GM10248 (cell line): ENCODE measurements at regions not wholly inside any gene's neighbourhood (a gene's known extent, or its start where the extent isn't known, plus 50 kb on each side); places are given as distances from the start of the nearest gene placed in this dataset.

Experiments
- CTCF ChIA-PET: fragments of 300-600 bp; sonication (Branson Sonifier 250); formaldehyde crosslinking; extraction: SDS; loops from one replicate; lab custom pipeline; 2021; ENCODE audit warnings: antibody characterized with exemption; lab: Yijun Ruan, JAX
- POLR2A ChIA-PET: fragments of 350-650 bp; sonication (Branson Sonifier 250); formaldehyde crosslinking; extraction: SDS; loops from one replicate; lab custom pipeline; 2020; ENCODE audit warnings: antibody characterized with exemption; lab: Yijun Ruan, JAX
- DNase-seq: peaks from one replicate; pipeline ENCODE4 v3.0.0; 2012; ENCODE audit errors: extremely low spot score
- CTCF ChIP-seq: IDR thresholded peaks from 2 replicates; pipeline ENCODE4 v1.5.1; 2012; ENCODE audit warnings: mild to moderate bottlenecking, low read depth; ENCODE audit errors: extremely low read depth, missing control alignments, control extremely low read depth

GRCh38 chr22:27436591-27436990 is 365.0 kb downstream of the MN1 start:
- no peak for TF ChIP-seq CTCF
- ChIA-PET CTCF (no interaction called here), POLR2A (no interaction called here)
- DNase-seq = no peak

GRCh38 chr22:27437570-27437969 is 364.0 kb downstream of the MN1 start:
- CTCF ChIA-PET = no interaction called here
- no peak for TF ChIP-seq CTCF

GRCh38 chr22:27438271-27438980 is 363.1 kb downstream of the MN1 start:
- DNase-seq = no peak
- ChIA-PET CTCF (no interaction called here), POLR2A (no interaction called here)
- no peak for TF ChIP-seq CTCF

More at GRCh38 chr22:27437570-27437969, 364.0 kb downstream of the MN1 start:
- DNase-seq = no peak
- POLR2A ChIA-PET = no interaction called here

- ChIA-PET POLR2A (no interaction called here), CTCF (no interaction called here)
- no peak for TF ChIP-seq CTCF
These were observed 362.4 kb downstream of the MN1 start for GRCh38 chr22:27439131-27439530.

GRCh38 chr22:27440304-27440865 is 361.2 kb downstream of the MN1 start:
- no peak for DNase-seq
- CTCF ChIA-PET = interaction anchor here (0.9 to 1.5 kb wide), 2 partner anchors 9 kb away, joined by 3 read pairs; no protein-coding TSS in a partner anchor
- POLR2A ChIA-PET = no interaction called here
- TF ChIP-seq CTCF = no peak

More at GRCh38 chr22:27439131-27439530, 362.4 kb downstream of the MN1 start:
- DNase-seq = no peak

- no peak for TF ChIP-seq CTCF
- DNase-seq = no peak
- ChIA-PET CTCF (interaction anchor here (1.5 kb wide), 1 partner anchor 8 kb away, joined by 3 read pairs; no protein-coding TSS in a partner anchor), POLR2A (no interaction called here)
These were observed 359.7 kb downstream of the MN1 start for GRCh38 chr22:27441706-27442475.
